ENCODE measurements at regions not wholly inside any gene's neighbourhood (a gene's known extent, or its start where the extent isn't known, plus 50 kb on each side); places are given as distances from the start of the nearest gene placed in this dataset.
"Not testable (repeated sequence)": the region's sequence is repeated elsewhere in the genome, so short reads cannot be mapped to it uniquely, and the experiment has no call there.

DNA sequence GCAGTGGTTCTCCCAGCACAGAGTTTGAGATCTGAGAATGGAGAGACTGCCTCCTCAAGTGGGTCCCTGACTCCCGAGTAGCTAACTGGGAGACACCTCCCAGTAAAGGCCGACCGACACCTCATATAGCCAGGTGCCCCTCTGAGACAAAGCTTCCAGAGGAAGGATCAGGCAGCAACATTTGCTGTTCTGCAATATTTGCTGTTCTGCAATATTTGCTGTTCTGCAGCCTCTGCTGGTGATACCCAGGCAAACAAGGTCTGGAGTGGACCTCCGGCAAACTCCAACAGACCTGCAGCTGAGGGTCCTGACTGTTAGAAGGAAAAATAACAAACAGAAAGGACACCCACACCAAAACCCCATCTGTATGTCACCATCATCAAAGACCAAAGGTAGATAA, 560.2 kb downstream of the SOX5 start:
- DNase-seq, result not testable (repeated sequence)

DNA sequence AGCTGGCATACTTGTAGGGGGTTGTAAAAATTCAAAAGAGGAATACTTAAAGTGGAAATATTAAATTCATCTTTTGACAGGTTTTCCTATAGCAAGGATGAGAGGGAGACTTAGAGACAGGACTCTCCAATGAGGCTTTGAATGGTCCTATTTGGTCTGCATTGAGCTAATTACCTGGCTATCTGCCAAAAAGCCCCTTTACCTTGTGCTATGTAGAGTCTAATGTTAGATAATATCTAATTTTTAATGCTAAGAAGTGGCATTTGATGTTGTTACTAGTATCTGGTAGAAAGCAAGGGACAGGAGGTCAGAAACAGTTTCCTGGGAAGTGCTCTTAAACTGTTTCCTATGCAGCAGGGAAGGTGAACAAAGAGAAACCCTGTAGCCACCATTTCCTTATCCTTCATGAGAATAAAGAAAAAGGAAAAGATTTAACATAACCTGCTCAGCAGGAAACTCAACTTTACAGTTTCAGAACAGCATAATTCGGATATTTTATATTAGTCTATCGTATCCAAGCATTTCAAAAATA, 550.0 kb downstream of the SOX5 start:
- no peak for DNase-seq

DNA sequence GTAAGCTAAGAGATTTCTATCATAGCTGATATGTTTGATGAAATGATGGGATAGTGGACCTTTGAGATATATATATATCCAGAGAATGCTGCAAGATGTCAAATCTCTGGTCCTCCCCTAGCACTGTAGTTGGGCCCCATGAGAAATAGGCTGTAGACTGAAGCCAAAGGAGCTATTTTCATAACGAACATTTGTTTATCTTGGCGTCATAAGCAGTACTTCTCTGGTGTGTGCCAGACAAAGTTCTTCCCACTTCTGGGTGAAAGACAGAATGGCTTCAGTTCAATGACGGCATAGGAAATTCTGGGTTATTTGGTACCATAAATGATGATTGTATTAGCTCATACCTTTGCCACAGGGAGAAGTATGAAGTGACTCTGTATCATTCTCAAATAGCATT, 534.3 kb downstream of the SOX5 start:
- DNase-seq, result no peak

DNA sequence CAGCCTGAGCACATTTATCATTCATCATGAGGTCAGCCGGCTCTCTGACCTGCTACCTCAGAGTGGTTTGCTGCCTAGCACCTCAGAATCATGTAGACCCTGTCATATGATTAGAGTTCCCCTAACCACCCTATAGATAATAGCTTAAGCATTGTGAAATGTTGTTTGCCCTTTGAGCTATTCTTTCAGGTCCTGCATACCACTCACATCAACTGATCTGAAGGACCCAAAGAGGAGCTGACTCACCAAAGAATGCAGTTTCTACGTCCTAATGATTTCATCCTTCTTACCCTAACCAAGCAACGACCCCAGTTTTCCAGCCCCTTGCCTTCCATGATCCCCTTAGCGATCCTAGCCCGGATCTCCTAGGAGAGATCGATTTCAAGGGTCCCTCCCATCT, 527.9 kb downstream of the SOX5 start:
- no peak for DNase-seq

DNA sequence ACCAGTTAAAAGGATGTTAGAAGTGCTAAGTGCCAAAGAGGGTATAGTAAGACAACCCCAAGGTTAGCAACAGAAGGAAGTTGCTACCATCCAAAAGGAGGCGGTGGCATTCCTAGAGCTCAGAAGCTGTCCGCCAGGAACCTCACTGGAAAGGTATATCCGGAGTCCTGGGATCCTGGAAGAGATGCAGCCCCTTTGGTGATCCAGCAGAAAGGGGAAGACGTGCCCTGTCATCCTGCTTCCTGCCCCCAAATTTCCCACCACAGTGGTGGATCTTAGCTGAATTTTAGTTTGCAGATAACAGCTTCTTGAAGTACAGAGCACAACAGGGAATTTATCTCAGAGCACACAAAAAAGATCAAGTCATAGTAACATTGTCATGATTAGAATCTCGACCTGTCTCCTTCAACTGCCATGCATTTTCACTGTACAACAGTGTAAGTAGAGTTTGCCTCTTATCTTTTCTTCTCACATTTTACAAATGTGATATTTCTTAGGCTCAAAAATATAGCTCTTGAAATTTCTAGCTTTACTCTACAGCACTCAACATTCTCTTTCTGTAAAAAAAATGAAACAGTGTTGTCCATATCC, 526.3 kb downstream of the SOX5 start:
- no peak for DNase-seq

DNA sequence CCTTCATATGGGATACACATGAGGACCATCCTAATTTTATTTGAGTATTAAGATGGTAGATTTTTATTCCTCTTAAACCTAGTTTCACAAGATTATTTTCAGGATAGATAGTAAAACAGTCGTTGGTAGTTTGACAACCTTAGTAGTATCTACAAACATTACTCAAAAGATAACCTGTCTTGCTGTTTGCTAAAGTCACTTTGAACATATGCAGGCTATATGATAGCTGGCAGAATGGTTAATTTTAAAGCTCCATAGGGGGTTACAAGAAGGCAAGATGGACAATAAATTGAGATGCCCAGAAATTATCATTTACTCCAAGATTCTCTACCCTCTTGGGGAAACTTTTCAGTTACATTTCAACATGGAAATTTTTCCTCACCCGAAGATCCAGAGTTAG, 525.7 kb downstream of the SOX5 start:
- no peak for DNase-seq

DNA sequence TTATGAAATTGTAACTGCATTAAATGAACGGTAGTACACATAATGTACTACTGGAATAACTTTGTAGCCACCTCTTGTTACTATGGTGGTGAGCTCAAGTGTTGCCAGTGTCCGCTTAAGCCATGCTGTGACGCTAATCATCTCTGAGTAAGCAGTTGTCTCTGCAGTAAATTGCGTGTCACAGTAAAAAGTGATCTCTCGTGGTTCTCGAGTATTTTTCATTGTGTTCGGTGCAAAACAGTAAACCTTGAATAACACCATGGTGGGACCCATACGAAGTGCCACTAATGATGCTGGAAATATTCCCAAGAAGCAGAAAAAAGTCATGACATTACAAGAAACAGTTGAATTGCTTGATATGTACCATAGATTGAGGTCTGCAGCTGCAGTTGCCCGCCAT, 524.8 kb downstream of the SOX5 start:
- no peak for DNase-seq

DNA sequence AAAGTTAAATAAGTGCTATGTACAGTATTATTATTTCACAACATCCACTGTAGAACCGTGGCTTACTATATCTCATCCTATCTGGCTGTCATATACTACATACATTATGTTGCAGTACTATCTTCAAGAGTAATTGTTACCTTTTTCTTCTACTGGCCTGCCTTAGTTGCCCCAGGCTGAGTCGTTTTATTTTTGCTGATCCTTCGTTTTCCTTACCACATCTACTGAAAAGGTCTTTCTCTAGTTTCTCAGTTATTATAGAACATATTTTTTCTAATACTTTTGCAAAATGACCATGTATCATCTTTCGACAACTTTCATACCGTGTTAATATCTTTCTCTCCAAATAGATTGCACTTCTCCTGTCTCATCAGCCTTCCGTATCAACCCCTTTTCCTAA, 523.1 kb downstream of the SOX5 start:
- no peak for DNase-seq

DNA sequence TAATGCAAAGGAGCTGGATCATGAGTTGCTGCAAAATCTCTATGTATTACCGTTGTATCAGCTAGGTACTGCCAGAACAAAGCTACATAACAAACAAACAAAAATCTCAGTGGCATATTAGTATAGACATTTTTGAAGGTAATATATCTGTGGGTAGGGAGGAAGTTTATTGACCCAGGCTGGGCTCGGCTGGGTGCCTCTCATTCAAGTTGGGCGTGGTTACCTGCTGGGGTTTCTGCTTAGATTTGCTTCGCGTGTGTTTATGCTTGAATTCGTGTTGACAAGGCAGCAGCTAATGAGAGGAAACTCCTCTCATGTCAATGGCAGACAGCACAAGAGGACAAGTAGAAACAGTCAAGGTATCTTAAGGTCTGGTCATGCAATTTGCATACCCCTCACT, 520.7 kb downstream of the SOX5 start:
- no peak for DNase-seq

DNA sequence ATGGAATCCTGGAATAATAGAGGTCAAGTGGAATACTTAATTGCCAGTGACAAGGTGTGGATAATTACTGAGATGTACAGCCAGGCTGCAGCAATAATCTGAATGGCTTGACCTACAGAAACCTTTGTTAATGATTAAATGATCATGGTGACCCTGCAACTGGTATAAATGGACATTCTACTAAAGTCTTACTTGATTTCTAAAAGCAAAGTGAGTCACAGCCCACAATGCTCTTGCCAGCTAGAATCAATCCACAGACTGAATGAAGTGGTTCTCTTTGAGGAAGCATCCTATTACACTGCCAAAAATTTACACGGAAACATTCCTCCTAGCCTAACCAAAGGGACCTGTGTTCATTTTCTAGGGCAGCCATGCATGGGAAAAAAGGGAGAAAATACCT, 518.5 kb downstream of the SOX5 start:
- DNase-seq, result no peak

DNA sequence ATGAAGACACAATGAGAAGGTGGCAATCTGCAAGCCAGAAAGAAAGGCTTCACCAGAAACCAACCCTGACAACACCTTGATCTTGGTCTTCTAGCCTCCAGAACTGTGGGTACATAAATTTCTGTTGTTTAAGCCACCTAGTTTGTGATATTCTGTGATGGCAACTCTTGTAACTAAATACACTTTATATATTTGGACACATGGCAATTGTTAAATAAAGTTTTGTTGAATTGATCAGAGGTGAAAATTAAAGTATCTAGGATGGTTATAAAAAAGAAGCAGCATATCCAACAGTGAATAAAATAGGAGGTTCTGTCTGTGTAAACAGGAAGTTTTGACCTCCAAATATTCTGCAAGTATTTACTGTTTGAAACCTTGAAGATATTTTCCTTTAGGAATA, 516.3 kb downstream of the SOX5 start:
- no peak for DNase-seq

DNA sequence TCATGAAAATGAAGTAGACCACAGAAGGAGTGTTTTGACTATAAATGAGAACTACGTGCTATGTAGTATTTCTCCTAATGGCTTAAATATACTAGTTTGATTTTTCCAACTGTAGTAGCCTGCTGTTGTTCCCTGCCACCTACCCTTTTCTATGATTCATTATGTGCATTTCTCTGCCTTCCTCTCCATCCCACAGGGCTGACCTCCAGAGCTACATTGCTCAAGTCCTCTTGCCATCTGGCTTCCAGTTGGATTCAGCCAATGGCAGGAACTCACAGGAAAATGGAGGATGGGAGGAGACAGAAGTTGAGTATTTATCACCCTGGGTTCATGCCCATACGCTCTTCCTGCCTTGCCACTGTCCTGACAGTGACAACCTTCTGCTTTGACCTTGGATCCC, 515.3 kb downstream of the SOX5 start:
- no peak for DNase-seq

DNA sequence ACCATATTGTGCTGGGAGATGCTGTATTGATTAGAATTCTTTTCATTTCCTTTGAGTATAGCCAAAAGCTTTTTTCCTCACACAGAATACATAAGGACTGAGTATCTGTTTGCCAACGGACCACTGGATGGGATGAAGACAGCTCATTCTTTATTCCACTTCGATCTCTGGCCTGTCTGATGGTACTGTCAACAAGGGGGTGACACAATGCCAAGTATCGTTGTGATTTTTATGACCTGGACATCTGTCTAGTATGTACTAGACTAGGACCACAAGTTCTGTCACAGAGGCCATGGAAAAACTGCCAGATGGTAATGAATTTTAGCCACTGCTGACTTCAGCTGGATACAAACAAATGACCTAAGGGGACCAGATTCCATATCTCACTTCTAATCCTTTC, 502.7 kb downstream of the SOX5 start:
- DNase-seq, result no peak

DNA sequence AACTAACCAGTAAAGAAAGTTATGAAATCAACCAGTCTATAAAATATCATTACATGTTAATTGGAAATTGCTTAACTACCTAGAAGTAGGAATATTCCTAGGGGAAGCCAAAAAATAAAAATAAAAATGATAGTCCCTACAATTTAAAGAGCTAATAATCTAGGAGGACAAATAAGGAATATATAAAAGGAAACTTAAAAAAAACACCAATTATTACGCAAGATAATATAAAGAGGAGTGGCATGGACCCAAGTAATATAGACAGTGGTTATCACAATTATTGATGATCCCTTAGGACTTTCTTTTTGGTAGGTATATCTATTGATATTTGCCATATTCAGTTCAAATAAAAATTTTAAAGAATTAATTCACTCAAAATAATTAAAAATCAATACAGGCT, 498.7 kb downstream of the SOX5 start:
- DNase-seq, result no peak

DNA sequence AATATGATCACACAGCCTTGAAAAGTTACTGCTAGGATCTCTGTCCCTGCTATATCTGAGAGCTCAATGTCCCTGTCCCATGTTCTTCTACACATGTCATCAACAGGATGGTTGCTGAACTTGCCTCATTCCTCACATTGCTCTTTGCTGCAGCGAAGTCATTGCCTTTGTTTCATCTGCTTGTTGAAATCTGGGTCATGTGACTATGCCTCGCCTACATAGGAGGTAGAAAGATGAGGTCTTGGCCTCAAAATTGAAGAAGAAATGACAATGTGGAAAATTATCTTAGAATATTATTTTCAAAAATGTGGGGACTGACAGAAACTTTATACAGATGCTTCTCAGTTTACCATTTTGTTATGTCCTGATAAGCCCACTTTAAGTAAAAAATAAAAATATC, 494.2 kb downstream of the SOX5 start:
- no peak for DNase-seq

DNA sequence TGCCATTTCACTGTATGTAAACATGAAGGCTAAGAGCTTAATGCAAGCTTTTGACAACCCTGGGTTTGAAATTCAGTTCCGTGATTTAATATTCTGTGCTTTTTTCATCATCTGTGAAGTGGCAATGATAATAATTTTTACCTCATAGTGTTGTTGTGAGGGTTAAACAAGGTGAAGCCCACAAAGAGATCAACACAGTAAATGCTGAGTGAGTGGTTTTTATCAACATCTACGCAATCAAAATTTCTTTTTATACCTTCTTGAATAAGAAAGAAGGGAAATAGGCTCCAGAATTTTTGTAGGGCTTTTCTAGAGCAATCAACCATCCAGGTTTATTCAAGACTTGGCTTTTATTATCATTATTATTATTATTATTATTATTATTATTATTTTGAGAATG, 490.8 kb downstream of the SOX5 start:
- no peak for DNase-seq

DNA sequence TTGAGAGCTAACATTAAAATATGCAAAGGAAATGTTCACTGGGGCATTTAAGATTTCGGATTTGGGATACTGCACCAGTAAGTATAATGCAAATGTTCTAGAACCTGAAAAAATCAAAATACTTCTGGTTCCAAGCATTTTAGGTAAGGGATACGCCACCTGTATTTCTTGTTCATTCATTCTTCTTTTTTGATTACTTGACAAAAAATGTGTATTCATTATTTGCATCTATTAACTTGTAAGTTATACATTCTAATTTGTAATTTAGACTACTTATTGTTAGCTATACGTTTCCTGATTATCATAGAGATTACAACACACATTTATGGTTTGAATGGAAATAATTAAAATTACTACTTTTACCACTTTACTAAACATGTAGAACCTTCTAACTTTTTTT, 486.9 kb downstream of the SOX5 start:
- DNase-seq, result no peak

DNA sequence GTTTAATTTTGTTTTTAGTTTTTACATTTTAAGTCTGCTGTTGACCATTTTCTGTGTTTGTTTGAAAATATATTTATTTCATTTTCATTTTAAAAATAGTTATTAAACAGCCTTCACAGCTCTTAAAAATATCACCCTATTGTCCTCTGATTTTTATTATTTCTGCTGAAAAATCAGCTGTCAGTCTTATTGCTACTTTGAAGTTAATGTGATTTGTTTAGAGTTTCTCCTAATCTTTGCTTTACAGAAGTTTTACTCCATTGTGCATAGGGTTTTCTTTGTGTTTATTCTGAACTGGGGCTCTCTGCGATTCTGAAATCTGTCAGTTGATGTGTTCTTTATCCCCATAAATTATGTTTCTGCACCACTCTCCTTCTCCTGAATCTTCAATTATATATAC, 486.3 kb downstream of the SOX5 start:
- no peak for DNase-seq

DNA sequence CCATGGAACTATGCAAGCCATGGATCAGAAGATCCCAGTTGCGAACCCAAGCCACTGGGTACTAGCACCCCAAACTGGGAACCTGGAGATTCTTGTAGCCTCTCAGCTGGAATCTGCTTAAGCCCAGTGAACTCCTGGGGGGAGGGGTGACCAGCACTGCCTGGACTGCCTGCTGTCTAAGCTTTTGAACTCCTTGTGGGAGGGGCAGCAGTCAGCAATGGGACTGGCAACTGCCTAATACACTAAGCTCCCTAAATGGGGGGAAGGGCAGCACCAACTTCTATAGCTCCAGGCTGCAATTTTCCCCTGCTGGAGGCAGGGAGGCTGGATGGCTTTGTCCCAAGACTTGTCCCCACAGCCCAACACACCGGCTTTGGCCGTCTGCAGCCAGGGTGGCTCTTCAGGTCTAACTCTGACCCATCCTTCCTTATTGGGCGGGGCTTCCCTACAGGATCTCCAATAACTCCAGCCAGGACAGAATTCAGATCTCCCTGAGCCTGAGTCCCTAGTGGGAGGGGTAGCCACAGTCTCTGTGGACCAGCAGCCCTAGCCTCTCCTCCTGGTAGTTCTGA, 485.1 kb downstream of the SOX5 start:
- no peak for DNase-seq

DNA sequence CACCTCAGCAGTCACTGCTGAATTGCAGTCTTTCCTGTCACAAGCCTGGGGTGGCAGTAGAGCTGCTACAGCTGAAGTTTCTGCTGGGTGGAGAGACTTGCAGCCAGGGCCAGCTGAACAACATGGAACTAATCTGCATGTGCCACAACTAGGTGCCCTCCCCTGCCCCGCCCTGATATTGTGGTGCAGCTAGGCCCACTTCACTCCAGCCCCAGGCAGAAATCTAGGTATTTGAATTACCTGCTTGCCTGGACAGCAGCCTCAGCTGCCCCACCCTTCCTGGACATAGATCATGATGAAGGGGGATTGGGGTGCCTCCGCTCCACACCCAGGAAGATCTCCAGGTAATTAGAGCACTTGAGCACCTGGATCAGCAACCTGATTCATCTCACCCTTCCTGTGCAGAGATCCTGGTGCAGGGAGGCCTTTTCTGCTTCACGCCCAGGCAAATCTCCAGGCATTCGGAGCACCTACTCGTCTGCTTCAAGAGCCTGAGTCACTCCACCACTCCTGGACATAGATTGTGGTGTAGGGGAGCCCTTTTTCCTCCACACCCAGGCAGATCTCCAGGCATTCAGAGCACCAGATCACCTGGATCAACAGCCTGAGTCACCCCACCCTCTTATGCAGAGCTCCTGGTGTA, 477.0 kb downstream of the SOX5 start:
- DNase-seq, result no peak

DNA sequence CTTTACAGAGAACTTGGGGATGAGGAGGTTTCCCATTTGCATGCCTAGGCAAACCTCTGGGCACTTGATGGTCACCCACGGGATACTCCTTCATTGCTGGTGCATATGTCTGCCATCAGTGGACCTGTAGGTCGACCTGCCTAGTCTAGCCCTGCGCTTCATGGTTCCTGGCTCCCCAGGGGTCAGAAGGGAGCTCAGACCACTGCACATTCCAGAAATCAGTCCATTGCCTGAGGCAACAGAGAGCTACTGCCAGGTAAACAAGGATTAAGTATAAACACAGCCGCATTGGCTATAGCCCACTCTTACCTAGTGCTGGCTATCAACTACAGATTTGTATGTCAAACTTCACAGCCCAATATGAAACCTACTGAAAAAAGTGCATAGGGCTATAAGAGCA, 476.4 kb downstream of the SOX5 start:
- DNase-seq, result no peak

DNA sequence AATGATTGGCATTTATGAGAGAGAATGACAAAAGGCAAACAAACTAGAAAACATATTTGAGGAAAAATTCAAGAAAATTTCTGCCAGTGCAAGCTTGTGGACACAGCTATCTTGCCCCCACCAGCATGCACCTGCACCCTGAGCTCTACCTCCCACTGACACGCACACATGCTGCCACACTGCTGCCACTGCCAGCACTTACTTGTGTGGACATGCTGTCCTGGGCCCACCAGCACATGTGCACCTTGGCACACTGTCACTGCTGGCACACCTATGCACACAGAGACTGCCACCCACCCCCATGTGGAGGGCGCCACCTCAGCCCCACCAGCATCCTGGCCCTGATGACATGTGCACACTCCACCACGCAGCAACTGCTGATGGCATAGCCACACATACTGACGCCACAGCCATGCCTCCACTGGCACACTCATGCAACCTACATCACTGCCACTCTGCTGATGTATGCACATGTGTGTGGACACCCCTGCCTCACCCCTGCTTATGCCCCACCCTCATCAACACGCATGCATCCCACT, 475.0 kb downstream of the SOX5 start:
- DNase-seq, result no peak
